ENCODE measurements at regions not wholly inside any gene's neighbourhood (a gene's known extent, or its start where the extent isn't known, plus 50 kb on each side); places are given as distances from the start of the nearest gene placed in this dataset.

DNA sequence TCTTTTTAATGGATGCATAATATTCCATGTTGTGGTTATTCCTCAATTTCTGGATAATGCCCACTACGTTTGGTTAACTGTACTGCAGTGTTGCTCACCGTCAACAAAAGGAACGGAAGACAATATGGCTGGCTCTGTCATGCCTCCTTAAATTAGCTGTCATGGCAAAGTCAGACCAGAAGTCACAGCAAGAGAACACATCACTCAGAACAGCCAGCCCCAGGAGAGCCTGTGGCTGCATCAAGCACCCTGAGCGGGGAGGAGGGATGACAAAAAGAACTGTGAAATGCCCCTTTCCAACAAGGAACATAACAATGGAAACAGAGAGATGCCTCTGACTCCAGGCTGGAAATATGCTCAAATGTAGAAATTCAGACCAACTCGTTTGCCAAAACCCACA is 366.0 kb upstream of the ZNF507 start:
- 76 to 81% methylated on average over 5 of the region's 5 CpGs for WGBS, 2 donors
- Histone ChIP-seq H3K27ac (no peak overlapping the region), H3K27me3 (no peaks in the 10 kb centered on the region), H3K36me3 (no peaks in the 10 kb centered on the region), H3K4me3 (no peak overlapping the region), H3K4me1 (no peaks in the 10 kb centered on the region), H3K9me3 (no peaks in the 10 kb centered on the region)
- no peak for ATAC-seq (ENCODE audit: low FRiP score in 2 of 2)
- DNase-seq, result no peak
- TF ChIP-seq POLR2A (IDR thresholded peaks at IDR 0.05), result no peak
- TF ChIP-seq, protein P1, sequence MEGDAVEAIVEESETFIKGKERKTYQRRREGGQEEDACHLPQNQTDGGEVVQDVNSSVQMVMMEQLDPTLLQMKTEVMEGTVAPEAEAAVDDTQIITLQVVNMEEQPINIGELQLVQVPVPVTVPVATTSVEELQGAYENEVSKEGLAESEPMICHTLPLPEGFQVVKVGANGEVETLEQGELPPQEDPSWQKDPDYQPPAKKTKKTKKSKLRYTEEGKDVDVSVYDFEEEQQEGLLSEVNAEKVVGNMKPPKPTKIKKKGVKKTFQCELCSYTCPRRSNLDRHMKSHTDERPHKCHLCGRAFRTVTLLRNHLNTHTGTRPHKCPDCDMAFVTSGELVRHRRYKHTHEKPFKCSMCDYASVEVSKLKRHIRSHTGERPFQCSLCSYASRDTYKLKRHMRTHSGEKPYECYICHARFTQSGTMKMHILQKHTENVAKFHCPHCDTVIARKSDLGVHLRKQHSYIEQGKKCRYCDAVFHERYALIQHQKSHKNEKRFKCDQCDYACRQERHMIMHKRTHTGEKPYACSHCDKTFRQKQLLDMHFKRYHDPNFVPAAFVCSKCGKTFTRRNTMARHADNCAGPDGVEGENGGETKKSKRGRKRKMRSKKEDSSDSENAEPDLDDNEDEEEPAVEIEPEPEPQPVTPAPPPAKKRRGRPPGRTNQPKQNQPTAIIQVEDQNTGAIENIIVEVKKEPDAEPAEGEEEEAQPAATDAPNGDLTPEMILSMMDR (IDR thresholded peaks at IDR 0.05), result no peak
- no peak for TF ChIP-seq EP300 (IDR thresholded peaks at IDR 0.05)
- TF ChIP-seq POLR2AphosphoS5 (IDR thresholded peaks at IDR 0.05), result no peak

- no peak for ATAC-seq (ENCODE audit: low FRiP score in 2 of 2)
- H3K9me3 ChIP-seq, result peaks cover 0 to 3% (median 0%) of the 10 kb centered on the region in 4 donors
- TF ChIP-seq, protein P1 (IDR thresholded peaks at IDR 0.05), result no peak
- no peak for TF ChIP-seq EP300 (IDR thresholded peaks at IDR 0.05)
- no peak for TF ChIP-seq POLR2AphosphoS5 (IDR thresholded peaks at IDR 0.05)
- TF ChIP-seq POLR2A (IDR thresholded peaks at IDR 0.05), result no peak
- no peak overlapping the region for H3K27ac ChIP-seq
- no peak overlapping the region for H3K4me3 ChIP-seq
- H3K27me3 ChIP-seq, result no peaks in the 10 kb centered on the region
- 89 to 91% methylated on average over 23 of the region's 23 CpGs for WGBS, 2 donors
- no peaks in the 10 kb centered on the region for H3K36me3 ChIP-seq
- DNase-seq, result no peak
- no peaks in the 10 kb centered on the region for H3K4me1 ChIP-seq
Observed at GRCh38 chr19:31979949-31980670, 365.3 kb upstream of the ZNF507 start.

- Histone ChIP-seq H3K4me3 (no peak overlapping the region), H3K27me3 (no peaks in the 10 kb centered on the region), H3K27ac (no peak overlapping the region), H3K36me3 (no peaks in the 10 kb centered on the region), H3K4me1 (no peaks in the 10 kb centered on the region), H3K9me3 (peaks cover 0 to 10% (median 0%) of the 10 kb centered on the region in 4 donors)
- WGBS, 2 donors, result 66 to 99% methylated on average over 4 to 5 of the region's 5 CpGs
- ATAC-seq (ENCODE audit: low FRiP score in 2 of 2), result no peak
- TF ChIP-seq EP300 (IDR thresholded peaks at IDR 0.05) (no peak), POLR2AphosphoS5 (IDR thresholded peaks at IDR 0.05) (no peak)
- TF ChIP-seq, protein P1 (IDR thresholded peaks at IDR 0.05), result no peak
- no peak for DNase-seq
Observed at GRCh38 chr19:31980796-31981195, 364.6 kb upstream of the ZNF507 start.

GRCh38 chr19:31981545-31981944 is 363.9 kb upstream of the ZNF507 start:
- DNase-seq (no peak), ATAC-seq (ENCODE audit: low FRiP score in 2 of 2) (no peak)
- Histone ChIP-seq H3K27ac (no peak overlapping the region), H3K27me3 (no peaks in the 10 kb centered on the region), H3K36me3 (no peaks in the 10 kb centered on the region), H3K9me3 (peaks cover 0 to 11% (median 0%) of the 10 kb centered on the region in 4 donors), H3K4me1 (no peaks in the 10 kb centered on the region), H3K4me3 (no peak overlapping the region)
- WGBS, 2 donors, result 93% methylated on average over 2 of the region's 2 CpGs
- TF ChIP-seq EP300 (IDR thresholded peaks at IDR 0.05) (no peak), POLR2A (IDR thresholded peaks at IDR 0.05) (no peak), POLR2AphosphoS5 (IDR thresholded peaks at IDR 0.05) (no peak)
- TF ChIP-seq, protein P1 (IDR thresholded peaks at IDR 0.05), result no peak

DNA sequence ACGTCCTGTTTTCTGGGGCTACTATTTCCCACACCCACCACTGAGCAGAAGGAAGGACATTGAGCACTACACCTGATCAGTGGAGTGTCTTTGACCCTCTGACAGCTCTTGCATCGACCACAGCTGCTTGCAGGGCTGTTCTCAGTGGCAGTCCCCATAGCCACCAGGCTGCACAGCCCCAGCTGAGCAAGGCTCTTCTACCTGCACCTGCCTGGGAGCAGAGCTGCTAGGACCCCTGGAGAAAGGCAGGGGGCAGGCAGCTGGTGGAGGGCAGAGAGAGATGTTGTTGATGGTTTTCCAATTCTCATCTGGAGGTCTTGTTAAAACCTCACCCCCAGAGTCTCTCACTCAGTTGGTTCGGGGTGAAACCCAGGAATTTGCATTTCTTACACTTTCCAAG is 361.8 kb upstream of the ZNF507 start:
- H3K36me3 ChIP-seq, result no peaks in the 10 kb centered on the region
- H3K4me3 ChIP-seq, result no peak overlapping the region
- WGBS, 2 donors, result 73 to 82% methylated on average over 2 to 3 of the region's 3 CpGs
- no peaks in the 10 kb centered on the region for H3K4me1 ChIP-seq
- H3K27ac ChIP-seq, result no peak overlapping the region
- no peaks in the 10 kb centered on the region for H3K27me3 ChIP-seq
- DNase-seq (no peak), ATAC-seq (ENCODE audit: low FRiP score in 2 of 2) (no peak)
- no peak for TF ChIP-seq POLR2A (IDR thresholded peaks at IDR 0.05)
- TF ChIP-seq, protein P1 (IDR thresholded peaks at IDR 0.05), result no peak
- no peak for TF ChIP-seq EP300 (IDR thresholded peaks at IDR 0.05)
- no peak for TF ChIP-seq POLR2AphosphoS5 (IDR thresholded peaks at IDR 0.05)
- peaks cover 0 to 11% (median 0%) of the 10 kb centered on the region in 4 donors for H3K9me3 ChIP-seq

All from upper lobe of left lung (tissue), 6 donors.